ENCODE measurements at regions not wholly inside any gene's neighbourhood (a gene's known extent, or its start where the extent isn't known, plus 50 kb on each side); places are given as distances from the start of the nearest gene placed in this dataset.

DNA sequence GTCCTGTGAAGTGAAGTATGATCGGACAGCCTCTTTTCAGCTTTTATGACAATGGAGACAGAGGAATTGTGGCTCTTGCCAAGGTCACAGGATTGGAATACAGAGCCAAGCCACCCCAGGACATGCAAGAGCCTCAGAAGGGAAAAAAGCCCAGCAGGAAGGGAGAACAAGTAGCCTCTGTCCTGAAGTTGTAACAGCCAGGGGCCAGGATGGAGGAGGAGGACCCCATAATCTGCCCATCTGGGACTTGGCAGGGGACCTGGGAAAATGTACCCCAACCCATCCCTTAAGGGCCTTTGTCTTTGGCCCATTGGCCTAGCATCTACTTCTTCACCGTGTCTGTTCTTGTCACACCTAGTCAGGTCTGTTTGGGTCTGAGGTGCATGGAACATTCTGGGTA is 60.4 kb upstream of the POLG start:
- TF ChIP-seq, protein P1, sequence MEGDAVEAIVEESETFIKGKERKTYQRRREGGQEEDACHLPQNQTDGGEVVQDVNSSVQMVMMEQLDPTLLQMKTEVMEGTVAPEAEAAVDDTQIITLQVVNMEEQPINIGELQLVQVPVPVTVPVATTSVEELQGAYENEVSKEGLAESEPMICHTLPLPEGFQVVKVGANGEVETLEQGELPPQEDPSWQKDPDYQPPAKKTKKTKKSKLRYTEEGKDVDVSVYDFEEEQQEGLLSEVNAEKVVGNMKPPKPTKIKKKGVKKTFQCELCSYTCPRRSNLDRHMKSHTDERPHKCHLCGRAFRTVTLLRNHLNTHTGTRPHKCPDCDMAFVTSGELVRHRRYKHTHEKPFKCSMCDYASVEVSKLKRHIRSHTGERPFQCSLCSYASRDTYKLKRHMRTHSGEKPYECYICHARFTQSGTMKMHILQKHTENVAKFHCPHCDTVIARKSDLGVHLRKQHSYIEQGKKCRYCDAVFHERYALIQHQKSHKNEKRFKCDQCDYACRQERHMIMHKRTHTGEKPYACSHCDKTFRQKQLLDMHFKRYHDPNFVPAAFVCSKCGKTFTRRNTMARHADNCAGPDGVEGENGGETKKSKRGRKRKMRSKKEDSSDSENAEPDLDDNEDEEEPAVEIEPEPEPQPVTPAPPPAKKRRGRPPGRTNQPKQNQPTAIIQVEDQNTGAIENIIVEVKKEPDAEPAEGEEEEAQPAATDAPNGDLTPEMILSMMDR (IDR thresholded peaks at IDR 0.05; ENCODE audit: insufficient read depth, low read length), result no peak
- no peak overlapping the region for H3K4me3 ChIP-seq (ENCODE audit: low read depth, low read length)
- no peak for DNase-seq (ENCODE audit: low read depth)

DNA sequence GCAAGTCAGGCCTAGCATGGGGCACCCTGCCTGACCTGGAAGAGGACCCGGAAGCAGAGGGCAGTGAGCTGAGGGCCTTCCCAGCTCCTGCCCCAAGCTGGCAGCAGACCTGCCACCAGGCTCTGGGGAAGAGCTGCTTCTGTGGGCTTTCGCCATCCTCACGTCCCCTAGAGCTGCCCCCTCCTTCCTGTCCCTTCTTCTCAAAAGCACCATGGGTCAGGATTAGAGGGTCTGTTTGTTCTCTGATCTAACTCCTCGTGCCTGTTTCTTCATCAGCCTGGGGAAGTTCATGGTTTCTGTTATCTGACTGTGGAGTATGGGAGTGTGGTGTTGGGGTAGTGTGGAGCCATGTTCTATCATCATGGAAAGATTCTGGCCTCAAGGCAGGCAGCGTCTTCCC is 58.4 kb upstream of the POLG start:
- TF ChIP-seq, protein P1 (IDR thresholded peaks at IDR 0.05; ENCODE audit: insufficient read depth, low read length), result no peak
- no peak overlapping the region for H3K4me3 ChIP-seq (ENCODE audit: low read depth, low read length)
- DNase-seq (ENCODE audit: low read depth), result no peak

DNA sequence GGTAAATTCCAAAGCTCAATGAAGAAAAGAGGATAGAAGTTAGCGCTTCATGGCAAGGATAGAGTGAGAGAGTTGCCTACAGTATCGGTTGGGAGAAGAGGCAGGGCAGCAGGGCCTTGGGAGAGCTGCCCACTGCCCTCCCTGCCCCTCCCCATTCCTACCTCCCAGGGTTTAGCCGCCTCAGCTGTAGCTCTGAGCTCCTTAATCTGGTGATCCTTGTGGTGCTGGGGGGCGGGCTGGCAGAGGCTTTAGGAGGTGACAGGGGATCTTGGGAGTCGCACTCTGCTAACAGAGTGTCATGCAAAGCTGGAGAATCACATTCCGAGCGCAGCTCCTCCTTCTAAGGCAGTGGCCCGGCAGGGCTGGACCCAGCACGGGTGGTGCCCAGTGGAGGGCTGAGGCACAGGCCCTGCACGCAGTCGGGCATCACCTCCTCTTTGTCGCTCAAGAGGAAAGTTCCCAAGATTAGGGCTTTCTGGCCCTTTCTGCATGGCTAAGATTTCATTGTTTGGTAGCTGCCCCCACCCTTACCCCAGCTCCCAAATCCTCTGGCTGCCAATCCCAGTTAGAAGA is 57.1 kb upstream of the POLG start:
- H3K4me3 ChIP-seq (ENCODE audit: low read depth, low read length), result no peak overlapping the region
- DNase-seq (ENCODE audit: low read depth), result no peak
- TF ChIP-seq, protein P1 (IDR thresholded peaks at IDR 0.05; ENCODE audit: insufficient read depth, low read length), result no peak

- DNase-seq (ENCODE audit: low read depth), result no peak
- TF ChIP-seq, protein P1 (IDR thresholded peaks at IDR 0.05; ENCODE audit: insufficient read depth, low read length), result no peak
- no peak overlapping the region for H3K4me3 ChIP-seq (ENCODE audit: low read depth, low read length)
These were observed 55.4 kb upstream of the POLG start for GRCh38 chr15:89389841-89390603.

GRCh38 chr15:89387140-89387903 is 52.7 kb upstream of the POLG start:
- DNase-seq (ENCODE audit: low read depth), result no peak
- no peak overlapping the region for H3K4me3 ChIP-seq (ENCODE audit: low read depth, low read length)
- TF ChIP-seq, protein P1 (IDR thresholded peaks at IDR 0.05; ENCODE audit: insufficient read depth, low read length), result no peak

GRCh38 chr15:89385596-89386331 is 51.1 kb upstream of the POLG start:
- TF ChIP-seq, protein P1 (IDR thresholded peaks at IDR 0.05; ENCODE audit: insufficient read depth, low read length), result no peak
- no peak for DNase-seq (ENCODE audit: low read depth)
- no peak overlapping the region for H3K4me3 ChIP-seq (ENCODE audit: low read depth, low read length)
